Breast epithelium (tissue), 3 donors: ENCODE measurements at regions not wholly inside any gene's neighbourhood (a gene's known extent, or its start where the extent isn't known, plus 50 kb on each side); places are given as distances from the start of the nearest gene placed in this dataset.

Experiments
- CTCF ChIP-seq, 3 donors: fragments of 450-650 bp; IDR thresholded peaks; one replicate each; pipeline ENCODE4 v1.5.1; 2016 to 2017; ENCODE audit warnings: antibody characterized with exemption in 3 of 3, mild to moderate bottlenecking in 3 of 3, moderate library complexity in 3 of 3
- POLR2A ChIP-seq: fragments of 450-650 bp; IDR thresholded peaks from one replicate; pipeline ENCODE4 v1.6.1; 2016; ENCODE audit warnings: antibody characterized with exemption, mild to moderate bottlenecking, moderate library complexity
- POLR2AphosphoS5 ChIP-seq, 3 donors: sonication (generic); formaldehyde crosslinking; IDR thresholded peaks; one replicate each; pipeline ENCODE4 v1.6.1; 2017; ENCODE audit warnings: antibody characterized with exemption in 3 of 3

DNA sequence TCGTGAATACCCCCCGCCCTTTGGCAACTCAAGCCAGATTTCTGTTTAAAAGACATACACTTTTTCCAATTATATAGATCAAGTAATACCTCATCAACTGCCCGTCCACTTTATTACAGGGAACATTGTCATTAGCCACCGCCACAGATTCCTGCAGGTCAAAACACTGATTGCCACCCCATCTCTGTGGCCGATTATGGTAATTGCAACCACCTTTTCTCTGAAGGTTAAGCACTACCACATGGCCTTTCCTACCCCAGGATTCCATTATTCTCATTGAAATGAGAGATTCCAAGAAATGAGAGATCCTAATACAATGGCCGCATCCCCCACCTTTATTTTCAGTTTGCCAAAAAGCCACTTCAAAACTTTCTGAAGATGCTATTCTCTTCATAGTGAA, 478.8 kb upstream of the HSF2 start:
- no peak for TF ChIP-seq CTCF (IDR thresholded peaks at IDR 0.05)
- no peak for TF ChIP-seq POLR2AphosphoS5 (IDR thresholded peaks at IDR 0.05)
- no peak for TF ChIP-seq POLR2A
